ENCODE measurements at regions not wholly inside any gene's neighbourhood (a gene's known extent, or its start where the extent isn't known, plus 50 kb on each side); places are given as distances from the start of the nearest gene placed in this dataset.

DNA sequence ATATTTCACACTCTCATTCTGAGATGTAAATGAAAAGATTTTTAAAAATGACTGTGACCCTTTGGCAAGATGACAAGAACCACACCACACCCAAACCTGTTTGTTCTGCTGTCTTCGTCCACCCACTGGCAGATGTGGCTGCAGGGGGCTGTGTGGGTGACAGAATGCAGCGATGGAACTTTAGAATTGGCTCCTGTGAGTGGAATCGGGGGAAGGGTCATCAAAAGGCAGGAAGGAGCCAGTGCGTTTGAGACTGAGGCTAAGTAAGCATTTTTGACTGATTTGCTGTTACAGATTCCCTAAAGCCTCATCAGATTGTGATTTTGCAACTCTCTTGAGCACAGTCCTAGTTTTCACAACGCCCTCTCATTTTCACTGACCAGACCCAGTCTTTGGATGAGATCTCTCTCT lies 111.2 kb upstream of the ADGRL2 start:
- intact Hi-C loops (cut with micrococcal nuclease) = no loop called here
- Mint-ChIP-seq H3K4me3 (no peak overlapping the region), H3K4me1 (ENCODE audit: low read depth) (no peaks in the 10 kb centered on the region), H3K27me3 (ENCODE audit: low read depth) (peaks cover 2% of the 10 kb centered on the region), H3K9me3 (peaks cover 5% of the 10 kb centered on the region), H3K36me3 (ENCODE audit: low read depth) (no peaks in the 10 kb centered on the region), H3K27ac (no peak overlapping the region)
- CTCF ChIA-PET = no interaction called here
- no peak for DNase-seq

GRCh38 chr1:81682490-81682889 lies 118.2 kb upstream of the ADGRL2 start:
- no peaks in the 10 kb centered on the region for H3K4me1 Mint-ChIP-seq (ENCODE audit: low read depth)
- no peak overlapping the region for H3K4me3 Mint-ChIP-seq
- CTCF ChIA-PET = no interaction called here
- peaks cover 9% of the 10 kb centered on the region for H3K9me3 Mint-ChIP-seq
- no peak for DNase-seq
- H3K36me3 Mint-ChIP-seq (ENCODE audit: low read depth) = no peaks in the 10 kb centered on the region
- no peak overlapping the region for H3K27ac Mint-ChIP-seq
- intact Hi-C loops (cut with micrococcal nuclease) = no loop called here
- H3K27me3 Mint-ChIP-seq (ENCODE audit: low read depth) = no peaks in the 10 kb centered on the region

GRCh38 chr1:81681601-81682266 lies 119.0 kb upstream of the ADGRL2 start:
- no peaks in the 10 kb centered on the region for H3K36me3 Mint-ChIP-seq (ENCODE audit: low read depth)
- no peaks in the 10 kb centered on the region for H3K4me1 Mint-ChIP-seq (ENCODE audit: low read depth)
- no peak for DNase-seq
- CTCF ChIA-PET = no interaction called here
- no peak overlapping the region for H3K27ac Mint-ChIP-seq
- H3K9me3 Mint-ChIP-seq = peaks cover 9% of the 10 kb centered on the region
- intact Hi-C loops (cut with micrococcal nuclease) = no loop called here
- no peak overlapping the region for H3K4me3 Mint-ChIP-seq
- H3K27me3 Mint-ChIP-seq (ENCODE audit: low read depth) = no peaks in the 10 kb centered on the region

- no peak for DNase-seq
- Mint-ChIP-seq H3K27me3 (ENCODE audit: low read depth) (no peaks in the 10 kb centered on the region), H3K27ac (no peak overlapping the region), H3K4me3 (no peak overlapping the region), H3K4me1 (ENCODE audit: low read depth) (no peaks in the 10 kb centered on the region), H3K9me3 (peaks cover 6% of the 10 kb centered on the region), H3K36me3 (ENCODE audit: low read depth) (no peaks in the 10 kb centered on the region)
- CTCF ChIA-PET = no interaction called here
- intact Hi-C loops (cut with micrococcal nuclease) = no loop called here
These were observed 119.6 kb upstream of the ADGRL2 start for GRCh38 chr1:81681114-81681513.

DNA sequence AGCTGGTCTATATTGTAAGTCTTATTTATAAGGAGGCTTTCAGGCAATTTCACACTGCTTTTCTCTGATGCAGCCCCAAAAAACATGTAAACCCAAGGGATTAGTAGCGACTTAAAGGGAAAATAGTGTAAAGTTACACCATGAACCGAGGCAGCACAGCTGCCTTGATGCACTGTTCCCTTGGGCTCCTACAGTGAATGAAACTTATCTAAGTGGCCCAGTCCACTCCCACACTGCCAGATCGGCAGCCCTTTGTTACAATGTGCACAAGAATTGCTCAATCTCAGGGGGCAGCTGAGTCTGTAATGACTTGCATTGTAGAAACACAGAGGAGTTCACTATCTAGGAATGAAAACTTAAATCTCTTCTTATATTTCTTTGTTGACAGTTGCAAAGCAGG lies 120.8 kb upstream of the ADGRL2 start:
- Mint-ChIP-seq H3K9me3 (peaks cover 6% of the 10 kb centered on the region), H3K4me1 (ENCODE audit: low read depth) (no peaks in the 10 kb centered on the region), H3K4me3 (no peak overlapping the region), H3K27ac (no peak overlapping the region), H3K27me3 (ENCODE audit: low read depth) (no peaks in the 10 kb centered on the region), H3K36me3 (ENCODE audit: low read depth) (no peaks in the 10 kb centered on the region)
- no peak for DNase-seq
- intact Hi-C loops (cut with micrococcal nuclease) = no loop called here
- CTCF ChIA-PET = no interaction called here

DNA sequence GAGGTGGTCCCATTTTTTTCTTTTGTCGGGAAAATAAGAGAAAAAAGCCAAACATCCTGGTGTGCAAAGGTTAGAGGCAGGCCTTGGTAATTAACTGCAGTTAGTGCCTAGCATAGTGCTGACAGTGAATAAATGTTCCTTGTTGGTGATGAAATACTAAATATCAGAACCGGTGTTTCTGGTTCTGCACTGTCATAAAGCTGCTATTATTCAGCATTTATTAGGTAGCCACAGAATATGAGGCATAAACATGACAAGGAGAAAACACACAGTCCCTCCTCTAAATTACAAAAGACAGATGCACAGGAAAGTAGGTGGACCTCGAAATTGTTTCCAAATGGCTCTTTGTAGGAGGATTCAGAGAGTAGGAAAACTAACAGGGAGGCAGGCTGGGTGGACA lies 122.0 kb upstream of the ADGRL2 start:
- no peak overlapping the region for H3K4me3 Mint-ChIP-seq
- H3K27ac Mint-ChIP-seq = no peak overlapping the region
- CTCF ChIA-PET = no interaction called here
- H3K4me1 Mint-ChIP-seq (ENCODE audit: low read depth) = no peaks in the 10 kb centered on the region
- intact Hi-C loops (cut with micrococcal nuclease) = no loop called here
- H3K27me3 Mint-ChIP-seq (ENCODE audit: low read depth) = no peaks in the 10 kb centered on the region
- H3K9me3 Mint-ChIP-seq = peaks cover 6% of the 10 kb centered on the region
- DNase-seq = no peak
- no peaks in the 10 kb centered on the region for H3K36me3 Mint-ChIP-seq (ENCODE audit: low read depth)

GRCh38 chr1:81672766-81673165 lies 128.0 kb upstream of the ADGRL2 start:
- no peaks in the 10 kb centered on the region for H3K36me3 Mint-ChIP-seq (ENCODE audit: low read depth)
- no peak for DNase-seq
- intact Hi-C loops (cut with micrococcal nuclease) = no loop called here
- no peaks in the 10 kb centered on the region for H3K4me1 Mint-ChIP-seq (ENCODE audit: low read depth)
- no peak overlapping the region for H3K27ac Mint-ChIP-seq
- peaks cover 2% of the 10 kb centered on the region for H3K9me3 Mint-ChIP-seq
- no peaks in the 10 kb centered on the region for H3K27me3 Mint-ChIP-seq (ENCODE audit: low read depth)
- CTCF ChIA-PET = no interaction called here
- H3K4me3 Mint-ChIP-seq = no peak overlapping the region

DNA sequence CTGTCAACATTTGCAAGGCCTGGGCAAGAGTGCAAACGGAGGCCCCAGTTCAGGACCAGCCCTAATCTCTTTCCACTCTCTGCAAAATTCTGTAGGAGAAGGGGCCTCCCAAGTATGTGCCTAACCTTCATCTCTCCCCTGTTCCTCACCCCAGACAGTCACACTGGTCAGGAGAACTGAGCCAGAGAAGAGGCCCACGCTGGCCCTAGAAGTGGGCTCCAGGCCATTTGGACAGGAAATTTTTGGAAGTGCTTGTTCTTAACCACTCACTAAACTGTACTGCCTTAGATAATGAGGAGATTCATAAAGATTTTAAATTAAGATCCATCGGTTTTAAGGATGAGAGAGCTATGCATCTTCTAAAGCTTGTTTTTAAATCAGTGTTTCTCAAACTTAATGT lies 129.7 kb upstream of the ADGRL2 start:
- Mint-ChIP-seq H3K4me1 (ENCODE audit: low read depth) (no peaks in the 10 kb centered on the region), H3K9me3 (no peaks in the 10 kb centered on the region), H3K4me3 (no peak overlapping the region), H3K27me3 (ENCODE audit: low read depth) (no peaks in the 10 kb centered on the region), H3K27ac (no peak overlapping the region), H3K36me3 (ENCODE audit: low read depth) (no peaks in the 10 kb centered on the region)
- CTCF ChIA-PET = no interaction called here
- DNase-seq = no peak
- intact Hi-C loops (cut with micrococcal nuclease) = no loop called here

GRCh38 chr1:81670286-81670685 lies 130.4 kb upstream of the ADGRL2 start:
- intact Hi-C loops (cut with micrococcal nuclease) = no loop called here
- Mint-ChIP-seq H3K36me3 (ENCODE audit: low read depth) (no peaks in the 10 kb centered on the region), H3K27ac (no peak overlapping the region), H3K4me3 (no peak overlapping the region), H3K9me3 (no peaks in the 10 kb centered on the region), H3K4me1 (ENCODE audit: low read depth) (no peaks in the 10 kb centered on the region), H3K27me3 (ENCODE audit: low read depth) (no peaks in the 10 kb centered on the region)
- no peak for DNase-seq
- CTCF ChIA-PET = no interaction called here

DNA sequence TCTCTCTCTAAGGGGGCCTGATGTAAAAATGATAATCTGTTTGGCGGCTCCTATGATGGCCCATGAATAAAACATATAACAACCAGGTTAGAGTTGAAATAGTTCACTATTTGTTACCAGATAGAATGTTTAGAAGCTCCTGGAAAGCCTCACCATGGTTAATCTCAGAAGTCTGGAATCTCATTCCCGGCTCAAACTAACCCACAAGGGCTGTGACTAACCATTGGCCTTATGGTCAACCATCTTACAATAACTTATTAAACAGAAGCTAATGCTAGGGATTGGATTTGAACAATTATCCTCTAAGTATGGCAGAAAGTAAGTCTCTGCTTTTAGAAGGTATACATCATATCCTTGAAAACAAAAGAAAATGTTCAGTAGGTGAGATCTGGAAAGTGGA lies 134.1 kb upstream of the ADGRL2 start:
- Mint-ChIP-seq H3K4me1 (ENCODE audit: low read depth) (no peaks in the 10 kb centered on the region), H3K36me3 (ENCODE audit: low read depth) (no peaks in the 10 kb centered on the region), H3K27ac (no peak overlapping the region), H3K9me3 (no peaks in the 10 kb centered on the region), H3K27me3 (ENCODE audit: low read depth) (no peaks in the 10 kb centered on the region), H3K4me3 (no peak overlapping the region)
- intact Hi-C loops (cut with micrococcal nuclease) = no loop called here
- no peak for DNase-seq
- CTCF ChIA-PET = no interaction called here

DNA sequence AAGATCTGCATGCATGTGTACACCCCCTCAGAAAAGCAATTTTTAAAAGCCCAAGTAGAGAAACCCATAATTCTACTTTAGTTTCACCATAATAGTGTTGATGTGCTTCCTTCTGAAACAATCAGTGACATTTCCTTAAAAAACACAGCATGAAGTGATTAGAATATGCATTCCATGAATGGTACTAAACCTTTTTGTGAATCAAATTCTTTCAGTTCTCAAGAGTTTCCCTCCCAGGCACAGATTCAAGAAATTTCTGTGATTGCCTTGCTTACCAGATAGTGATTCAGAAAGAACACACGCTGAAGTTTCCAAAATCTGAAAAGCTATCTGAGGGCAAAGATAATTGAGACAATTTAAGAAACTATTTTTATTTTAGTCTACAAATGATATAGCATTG lies 136.4 kb upstream of the ADGRL2 start:
- intact Hi-C loops (cut with micrococcal nuclease) = no loop called here
- Mint-ChIP-seq H3K4me1 (ENCODE audit: low read depth) (no peaks in the 10 kb centered on the region), H3K4me3 (no peak overlapping the region), H3K27me3 (ENCODE audit: low read depth) (no peaks in the 10 kb centered on the region), H3K27ac (no peak overlapping the region), H3K9me3 (no peaks in the 10 kb centered on the region), H3K36me3 (ENCODE audit: low read depth) (no peaks in the 10 kb centered on the region)
- CTCF ChIA-PET = no interaction called here
- no peak for DNase-seq

DNA sequence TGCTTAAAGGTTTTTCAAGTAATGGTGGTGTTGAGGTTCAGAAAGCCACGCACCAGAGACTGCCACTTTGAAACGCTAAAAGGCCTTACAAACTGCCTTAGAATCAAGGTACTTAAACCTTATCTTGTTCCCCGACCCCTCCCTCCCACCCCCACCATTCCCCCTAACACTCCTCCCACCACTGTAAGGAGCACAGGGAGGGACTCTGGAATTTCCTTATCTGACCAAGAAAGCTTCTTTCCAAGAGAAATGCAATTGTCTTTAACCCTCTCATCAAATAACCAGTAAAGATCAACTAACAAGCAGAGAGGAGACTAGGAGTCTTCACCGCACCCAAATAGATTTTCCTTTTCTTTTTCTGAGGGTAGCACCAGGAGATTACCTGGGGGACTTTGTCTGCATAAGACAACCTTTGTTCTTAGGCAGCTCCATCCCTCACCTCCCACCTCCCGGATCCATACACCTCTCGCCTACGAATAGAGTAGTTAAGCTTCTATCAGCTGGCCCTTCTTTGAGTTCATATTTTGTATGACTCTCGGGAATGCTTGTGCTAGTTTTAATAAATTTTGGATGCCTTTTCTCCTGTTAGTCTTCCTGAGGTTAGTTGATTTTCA lies 137.7 kb upstream of the ADGRL2 start:
- CTCF ChIA-PET = no interaction called here
- Mint-ChIP-seq H3K4me1 (ENCODE audit: low read depth) (no peaks in the 10 kb centered on the region), H3K27ac (no peak overlapping the region), H3K9me3 (no peaks in the 10 kb centered on the region), H3K27me3 (ENCODE audit: low read depth) (no peaks in the 10 kb centered on the region), H3K4me3 (no peak overlapping the region), H3K36me3 (ENCODE audit: low read depth) (no peaks in the 10 kb centered on the region)
- intact Hi-C loops (cut with micrococcal nuclease) = no loop called here
- DNase-seq = no peak

GRCh38 chr1:81660286-81660685 lies 140.4 kb upstream of the ADGRL2 start:
- no peaks in the 10 kb centered on the region for H3K36me3 Mint-ChIP-seq (ENCODE audit: low read depth)
- CTCF ChIA-PET = no interaction called here

More at GRCh38 chr1:81660286-81660685, 140.4 kb upstream of the ADGRL2 start:
- no peaks in the 10 kb centered on the region for H3K27me3 Mint-ChIP-seq (ENCODE audit: low read depth)
- intact Hi-C loops (cut with micrococcal nuclease) = no loop called here
- no peak for DNase-seq
- no peaks in the 10 kb centered on the region for H3K4me1 Mint-ChIP-seq (ENCODE audit: low read depth)
- no peak overlapping the region for H3K4me3 Mint-ChIP-seq
- H3K27ac Mint-ChIP-seq = no peak overlapping the region
- H3K9me3 Mint-ChIP-seq = peaks cover 4% of the 10 kb centered on the region
